ENCODE measurements at regions not wholly inside any gene's neighbourhood (a gene's known extent, or its start where the extent isn't known, plus 50 kb on each side); places are given as distances from the start of the nearest gene placed in this dataset.

DNA sequence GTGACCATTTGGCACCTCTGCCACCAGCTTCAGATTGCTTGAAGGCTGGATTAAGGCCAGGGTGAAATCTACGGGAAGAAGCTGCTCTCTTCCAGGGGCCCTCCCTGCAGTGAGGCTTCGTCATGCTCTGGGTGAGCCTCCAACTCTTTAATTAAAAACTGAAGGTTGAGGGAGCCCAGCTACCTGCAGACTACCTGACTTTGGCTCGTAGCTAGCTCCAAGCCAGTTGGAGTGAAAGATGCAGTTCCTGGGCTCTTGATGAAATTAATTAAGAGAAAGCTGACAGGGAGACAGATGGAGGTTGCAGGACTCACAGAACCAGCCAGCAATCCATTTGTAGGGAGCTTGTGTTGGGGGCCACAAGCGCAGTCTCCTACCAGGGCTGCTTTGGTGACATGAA lies 168.5 kb upstream of the SFSWAP start:
- H4K5ac ChIP-seq (ENCODE audit: low read depth, low read length), result no peak overlapping the region
- intact Hi-C loops (cut with micrococcal nuclease) (no loop called here), in situ Hi-C loops (cut with MboI; ENCODE audit: low sequenced_read_pairs) (no loop called here), dilution Hi-C loops (cut with HindIII; ENCODE audit: low sequenced_read_pairs, unreplicated experiment) (no loop called here)
- ATAC-seq (ENCODE audit: low read depth), result no peak
- H3K14ac ChIP-seq (replicated peaks; ENCODE audit: low read depth, low read length), result no peak overlapping the region
- no peak overlapping the region for H3K9ac ChIP-seq (ENCODE audit: low read depth, low read length)
- H2AK5ac ChIP-seq (ENCODE audit: low read depth, low read length), result no peak overlapping the region
- ChIA-PET POLR2A (ENCODE audit: unreplicated experiment) (no interaction called here), CTCF (no interaction called here)
- BruUV-seq (replicated peaks), result no TSS peak
- H3K56ac ChIP-seq (ENCODE audit: extremely low read depth, insufficient read depth, low read length), result no peak overlapping the region
- no peak overlapping the region for H3K23ac ChIP-seq (ENCODE audit: low read depth, low read length)
- no peaks in the 10 kb centered on the region for H4K20me1 ChIP-seq (ENCODE audit: insufficient read depth, low read length)
- H4K8ac ChIP-seq (ENCODE audit: low read depth in 2 of 2, low read length in 2 of 2), result no peak overlapping the region
- H3K4ac ChIP-seq (ENCODE audit: low read depth, low read length), result no peak overlapping the region
- H3K27ac ChIP-seq (ENCODE audit: insufficient read depth, low read length), result no peak overlapping the region
- H2BK120ac ChIP-seq (ENCODE audit: low read depth, low read length), result no peak overlapping the region
- H3K9me3 ChIP-seq (ENCODE audit: control insufficient read depth, insufficient read depth, low read length), result peaks cover 38% of the 10 kb centered on the region
- no peak overlapping the region for H3K18ac ChIP-seq (ENCODE audit: low read depth, low read length)
- no peak overlapping the region for H2BK5ac ChIP-seq (ENCODE audit: low read depth, low read length, poor library complexity, severe bottlenecking)
- H3K4me3 ChIP-seq (ENCODE audit: insufficient read depth, low read depth, low read length), result no peak overlapping the region
- no peak overlapping the region for H4K91ac ChIP-seq (ENCODE audit: insufficient read depth, low read depth, low read length)
- no peak overlapping the region for H2BK20ac ChIP-seq (ENCODE audit: low read depth, low read length)
- no peaks in the 10 kb centered on the region for H3K4me1 ChIP-seq (ENCODE audit: control insufficient read depth, insufficient read depth, low read length)
- no CpG with 5 or more reads among the region's 4 CpGs for WGBS, 2 experiments (ENCODE audit: extremely low coverage in 2 of 2, insufficient read length in 1 of 2)
- H2BK15ac ChIP-seq (ENCODE audit: low read depth, low read length), result no peak overlapping the region
- no peaks in the 10 kb centered on the region for H3K36me3 ChIP-seq (ENCODE audit: control insufficient read depth, insufficient read depth, low read length)
- no peak overlapping the region for H3K4me2 ChIP-seq (ENCODE audit: low read depth, low read length)
- H2AFZ ChIP-seq (replicated peaks; ENCODE audit: low read length, poor library complexity), result no peak overlapping the region
- no peaks in the 10 kb centered on the region for H3K27me3 ChIP-seq (ENCODE audit: control insufficient read depth, insufficient read depth, low read length)
- TF ChIP-seq BHLHE40 (IDR thresholded peaks at IDR 0.05; ENCODE audit: low read depth, low read length), result no peak
- no peak for TF ChIP-seq RFX5 (IDR thresholded peaks at IDR 0.05; ENCODE audit: low read depth, low read length)
- no peak for TF ChIP-seq SMC3 (IDR thresholded peaks at IDR 0.05; ENCODE audit: low read depth, low read length)
- TF ChIP-seq ELK1 (IDR thresholded peaks at IDR 0.05; ENCODE audit: borderline replicate concordance, low read depth, low read length), result no peak
- no peak for TF ChIP-seq FOS (IDR thresholded peaks at IDR 0.05; ENCODE audit: low read depth, low read length)
- no peak for TF ChIP-seq POLR2A (IDR thresholded peaks at IDR 0.05; ENCODE audit: low read depth, low read length)
- no peak for TF ChIP-seq RCOR1 (IDR thresholded peaks at IDR 0.05; ENCODE audit: insufficient replicate concordance, low read length)
- no peak for TF ChIP-seq MAZ (IDR thresholded peaks at IDR 0.05; ENCODE audit: borderline replicate concordance, low read depth, low read length)
- no peak for TF ChIP-seq CHD1 (IDR thresholded peaks at IDR 0.05; ENCODE audit: low read depth, low read length)
- no peak for DNase-seq
- H3K9me1 ChIP-seq (ENCODE audit: insufficient read depth, low read length), result no peaks in the 10 kb centered on the region
- H3K79me1 ChIP-seq (ENCODE audit: low read depth in 1 of 2, low read length in 2 of 2), result no peaks in the 10 kb centered on the region
- H2AK9ac ChIP-seq (replicated peaks; ENCODE audit: low read depth, low read length, poor library complexity), result no peak overlapping the region

Measured in IMR-90 (cell line).